WTC11 (cell line): ENCODE measurements at regions not wholly inside any gene's neighbourhood (a gene's known extent, or its start where the extent isn't known, plus 50 kb on each side); places are given as distances from the start of the nearest gene placed in this dataset.

Experiments
- ATAC-seq: fragments of 200-7000 bp; cut with Tn5 transposase; 2 replicates; pipeline ENCODE4 v1.10.0; 2021; ENCODE audit warnings: mild to moderate bottlenecking, moderate library complexity
- CTCF ChIA-PET: fragments of 300-600 bp; sonication (Branson Sonifier 250); formaldehyde crosslinking; loops from one replicate; lab custom pipeline; 2021; ENCODE audit warnings: antibody characterized with exemption; lab: Charles Lee
- POLR2A ChIA-PET: fragments of 350-600 bp; sonication (Branson Sonifier 250); formaldehyde crosslinking; loops from one replicate; lab custom pipeline; 2021; ENCODE audit warnings: antibody characterized with exemption; lab: Charles Lee
- DNase-seq: peaks from one replicate; pipeline ENCODE4 v3.0.0; 2021; ENCODE audit warnings: low spot score
- H3K27ac Mint-ChIP-seq: 2 replicates; pipeline ENCODE4 v1.8.0; 2021; ENCODE audit warnings: mixed read lengths
- H3K27me3 Mint-ChIP-seq: 2 replicates; pipeline ENCODE4 v1.8.0; 2021; ENCODE audit warnings: low read depth, mild to moderate bottlenecking, moderate library complexity, mixed read lengths
- H3K36me3 Mint-ChIP-seq: 2 replicates; pipeline ENCODE4 v1.8.0; 2021; ENCODE audit warnings: mixed read lengths
- H3K4me1 Mint-ChIP-seq: 2 replicates; pipeline ENCODE4 v1.8.0; 2022; ENCODE audit warnings: mixed read lengths
- H3K4me3 Mint-ChIP-seq: 2 replicates; pipeline ENCODE4 v1.8.0; 2021; ENCODE audit warnings: mild to moderate bottlenecking, moderate library complexity, mixed read lengths
- H3K9me3 Mint-ChIP-seq: 2 replicates; pipeline ENCODE4 v1.8.0; 2021; ENCODE audit warnings: mixed read lengths
- AR ChIP-seq: fragments of 250-450 bp; sonication (Bioruptor Pico); IDR thresholded peaks from 2 replicates; pipeline ENCODE4 v1.9.0; 2021; ENCODE audit warnings: mild to moderate bottlenecking
- E2F4 ChIP-seq: sonication (generic); formaldehyde crosslinking; IDR thresholded peaks from 2 replicates; pipeline ENCODE4 v1.8.1; 2022; ENCODE audit warnings: low read depth, mild to moderate bottlenecking, moderate library complexity, missing genetic modification reagents, borderline replicate concordance
- GABPB1 ChIP-seq: sonication (generic); formaldehyde crosslinking; IDR thresholded peaks from 2 replicates; pipeline ENCODE4 v1.8.1; 2023; ENCODE audit warnings: mild to moderate bottlenecking, missing genetic modification reagents
- IRF1 ChIP-seq: sonication (generic); formaldehyde crosslinking; IDR thresholded peaks from 2 replicates; pipeline ENCODE4 v1.8.0; 2023; ENCODE audit warnings: missing genetic modification reagents
- JUN ChIP-seq: sonication (generic); formaldehyde crosslinking; IDR thresholded peaks from 2 replicates; pipeline ENCODE4 v1.8.0; 2023; ENCODE audit warnings: mild to moderate bottlenecking, missing genetic modification reagents
- KAT7 ChIP-seq: sonication (generic); formaldehyde crosslinking; IDR thresholded peaks from 2 replicates; pipeline ENCODE4 v1.8.1; 2023; ENCODE audit warnings: missing genetic modification reagents, mild to moderate bottlenecking, borderline replicate concordance
- MAX ChIP-seq: sonication (generic); formaldehyde crosslinking; IDR thresholded peaks from 2 replicates; pipeline ENCODE4 v1.8.0; 2022; ENCODE audit warnings: mild to moderate bottlenecking, missing genetic modification reagents
- NFYB ChIP-seq: sonication (generic); formaldehyde crosslinking; conservative IDR thresholded peaks from 2 replicates; pipeline ENCODE4 v1.8.0; 2022; ENCODE audit warnings: low read depth, missing genetic modification reagents
- RORB ChIP-seq: fragments of 250-450 bp; sonication (Bioruptor Pico); IDR thresholded peaks from 2 replicates; pipeline ENCODE4 v1.9.0; 2021; ENCODE audit warnings: mild to moderate bottlenecking
- SMAD3 ChIP-seq: sonication (generic); formaldehyde crosslinking; IDR thresholded peaks from 2 replicates; pipeline ENCODE4 v1.8.0; 2022; ENCODE audit warnings: missing genetic modification reagents, mild to moderate bottlenecking, borderline replicate concordance
- ZNF281 ChIP-seq: sonication (generic); formaldehyde crosslinking; IDR thresholded peaks from 2 replicates; pipeline ENCODE4 v1.8.0; 2023; ENCODE audit warnings: mild to moderate bottlenecking, missing genetic modification reagents
- ZNF317 ChIP-seq: sonication (generic); formaldehyde crosslinking; IDR thresholded peaks from 2 replicates; pipeline ENCODE4 v1.8.1; 2023; ENCODE audit warnings: low read depth, mild to moderate bottlenecking, moderate library complexity, missing genetic modification reagents, borderline replicate concordance
- ZNF425 ChIP-seq: fragments of 250-450 bp; sonication (Bioruptor Pico); conservative IDR thresholded peaks from 2 replicates; pipeline ENCODE4 v1.9.0; 2021; ENCODE audit warnings: mild to moderate bottlenecking

- no peak for TF ChIP-seq AR
- no peak for TF ChIP-seq ZNF425 (CRISPR knock-in tag)
- TF ChIP-seq MAX = no peak
- no peak for TF ChIP-seq ZNF281
Measured at GRCh38 chr2:145687442-145688134, 1167.7 kb upstream of the ZEB2 start (continued).

GRCh38 chr2:145685383-145686050 lies 1165.6 kb upstream of the ZEB2 start:
- ATAC-seq (no peak), DNase-seq (no peak)
- H3K4me3 Mint-ChIP-seq = no peak overlapping the region
- no peak for TF ChIP-seq ZNF317 (CRISPR knock-in tag)
- no peak for TF ChIP-seq KAT7 (CRISPR knock-in tag)
- TF ChIP-seq RORB = no peak
- TF ChIP-seq E2F4 (CRISPR knock-in tag) = no peak
- TF ChIP-seq SMAD3 (CRISPR knock-in tag) = no peak
- TF ChIP-seq GABPB1 = no peak
- no peak for TF ChIP-seq JUN
- ChIA-PET CTCF (no interaction called here), POLR2A (no interaction called here)
- no peak overlapping the region for H3K27ac Mint-ChIP-seq
- no peaks in the 10 kb centered on the region for H3K9me3 Mint-ChIP-seq
- no peaks in the 10 kb centered on the region for H3K36me3 Mint-ChIP-seq
- peaks cover 25% of the 10 kb centered on the region for H3K4me1 Mint-ChIP-seq
- no peaks in the 10 kb centered on the region for H3K27me3 Mint-ChIP-seq

- ChIA-PET POLR2A (no interaction called here), CTCF (interaction anchor here (1.3 kb wide), 1 partner anchor 70 kb away, joined by 3 read pairs; no protein-coding TSS in a partner anchor)
- Mint-ChIP-seq H3K4me3 (no peak overlapping the region), H3K36me3 (no peaks in the 10 kb centered on the region), H3K4me1 (peaks cover 19% of the 10 kb centered on the region), H3K27me3 (no peaks in the 10 kb centered on the region), H3K9me3 (peaks cover 3% of the 10 kb centered on the region; the same call in 1 of the 2 replicates), H3K27ac (no peak overlapping the region)
- no peak for ATAC-seq
- TF ChIP-seq IRF1 (CRISPR knock-in tag) (no peak), NFYB (CRISPR knock-in tag) (no peak), GABPB1 (no peak), E2F4 (CRISPR knock-in tag) (no peak)
- no peak for DNase-seq
Measured at GRCh38 chr2:145682546-145683157, 1162.7 kb upstream of the ZEB2 start.
